ENCODE measurements at regions not wholly inside any gene's neighbourhood (a gene's known extent, or its start where the extent isn't known, plus 50 kb on each side); places are given as distances from the start of the nearest gene placed in this dataset.

DNA sequence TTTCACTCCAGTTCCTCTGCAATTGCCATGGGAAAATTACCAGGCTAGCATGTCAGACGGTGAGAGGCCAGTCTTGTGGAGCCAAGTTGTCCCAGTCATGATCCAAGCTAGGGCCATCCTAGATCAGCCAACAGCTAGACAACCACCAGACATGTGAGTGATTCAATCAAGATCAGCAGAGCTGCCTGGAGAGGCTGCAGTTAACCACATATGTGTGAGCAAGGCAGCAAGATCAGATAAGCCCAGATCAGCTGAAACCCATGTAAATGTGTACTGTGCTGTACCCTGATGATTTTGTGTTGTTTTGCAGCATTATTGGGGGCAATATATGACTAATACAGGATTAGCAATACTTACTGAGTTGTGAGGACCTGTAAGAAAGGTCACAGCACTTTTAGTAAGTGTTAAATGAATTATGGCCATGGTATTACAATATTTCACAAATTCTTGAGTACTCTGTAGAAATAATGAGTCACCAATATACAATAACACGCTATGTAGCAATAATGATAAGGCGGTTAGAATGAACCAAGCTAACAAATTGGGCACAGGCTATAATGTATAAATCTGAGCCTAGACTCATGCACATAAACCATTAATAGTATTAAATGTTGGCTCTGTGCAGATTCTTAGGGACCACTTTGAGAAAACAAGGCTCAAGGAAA, 91.4 kb downstream of the SUDS3 start:
- DNase-seq (ENCODE audit: low read depth), result no peak

DNA sequence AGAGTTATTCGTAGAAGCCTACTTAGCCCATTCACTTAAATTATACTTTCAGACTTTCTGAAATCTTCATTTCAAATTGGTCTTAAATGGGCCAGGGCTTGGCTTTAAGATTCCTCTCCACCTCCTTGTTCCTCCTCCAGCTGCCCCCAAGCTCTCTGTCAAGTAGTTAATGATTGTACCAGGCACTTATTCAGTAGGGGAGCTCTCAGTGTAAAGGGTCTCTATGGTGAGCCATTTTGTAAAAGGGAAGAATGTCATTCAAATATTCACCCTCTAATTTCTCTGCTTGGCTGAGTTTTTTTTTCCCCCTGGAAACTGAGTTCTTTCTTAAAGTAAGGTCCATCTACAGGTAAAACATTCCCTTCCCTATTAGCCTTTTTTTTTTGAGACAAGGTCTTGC, 96.6 kb downstream of the SUDS3 start:
- DNase-seq (ENCODE audit: low read depth), result no peak

DNA sequence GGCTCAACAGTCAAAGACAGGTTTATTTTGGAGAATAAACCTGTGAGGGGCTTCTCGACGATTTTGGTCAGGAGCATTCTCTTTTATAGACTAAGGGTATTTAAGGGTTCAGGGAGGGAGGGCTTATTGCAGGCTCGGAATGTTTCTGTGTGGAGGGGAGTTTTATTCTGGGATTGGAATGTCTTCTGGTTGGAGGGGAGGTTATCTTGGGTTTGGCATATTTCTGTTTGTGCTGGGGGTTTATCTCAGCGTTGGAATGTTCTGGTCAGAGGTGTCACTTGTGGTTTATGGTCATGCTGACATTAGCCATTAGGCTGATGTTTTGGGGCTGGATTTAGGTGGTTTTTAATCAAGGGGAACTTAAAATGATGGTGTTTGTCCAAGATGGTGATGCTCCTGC, 103.9 kb downstream of the SUDS3 start:
- no peak for DNase-seq (ENCODE audit: low read depth)

DNA sequence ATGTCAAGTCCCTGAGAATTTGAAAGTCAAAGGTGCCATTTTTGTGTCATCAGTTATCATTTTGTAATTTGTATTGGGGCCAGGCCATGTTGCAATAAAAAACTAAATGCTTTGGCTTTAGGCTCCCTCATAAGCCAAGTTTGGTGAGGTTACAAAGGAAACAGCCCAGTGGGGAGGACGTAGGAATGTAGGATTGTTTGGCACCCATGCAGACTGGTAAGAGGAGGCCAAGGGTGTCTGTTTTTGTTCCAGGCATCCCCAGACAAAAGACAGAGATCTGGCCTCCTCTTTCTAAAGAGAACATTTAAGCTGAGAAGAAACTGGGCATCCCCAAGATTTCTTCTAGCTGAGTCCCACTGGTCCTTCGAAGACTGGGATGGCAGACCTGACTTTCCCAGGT, 111.7 kb downstream of the SUDS3 start:
- DNase-seq (ENCODE audit: low read depth), result no peak

DNA sequence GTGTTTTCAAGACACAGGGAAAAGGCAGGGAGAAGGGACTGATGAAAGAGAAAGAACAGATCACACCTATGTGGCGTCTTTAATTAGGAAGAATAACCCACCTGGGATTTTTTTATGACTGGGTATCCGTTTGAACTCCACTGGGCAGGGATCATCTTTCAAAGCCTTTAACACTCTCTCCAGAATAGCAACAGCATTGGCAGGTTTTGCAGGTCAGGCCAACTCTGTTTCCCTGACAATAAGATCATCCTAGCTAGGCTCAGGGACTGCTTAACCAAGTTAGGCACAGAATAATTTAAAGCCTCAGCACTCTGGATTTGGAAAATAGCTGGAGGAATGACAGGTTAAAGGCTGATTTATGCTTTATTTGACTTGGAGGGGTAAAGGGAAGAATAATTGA, 117.6 kb downstream of the SUDS3 start:
- DNase-seq (ENCODE audit: low read depth), result no peak

DNA sequence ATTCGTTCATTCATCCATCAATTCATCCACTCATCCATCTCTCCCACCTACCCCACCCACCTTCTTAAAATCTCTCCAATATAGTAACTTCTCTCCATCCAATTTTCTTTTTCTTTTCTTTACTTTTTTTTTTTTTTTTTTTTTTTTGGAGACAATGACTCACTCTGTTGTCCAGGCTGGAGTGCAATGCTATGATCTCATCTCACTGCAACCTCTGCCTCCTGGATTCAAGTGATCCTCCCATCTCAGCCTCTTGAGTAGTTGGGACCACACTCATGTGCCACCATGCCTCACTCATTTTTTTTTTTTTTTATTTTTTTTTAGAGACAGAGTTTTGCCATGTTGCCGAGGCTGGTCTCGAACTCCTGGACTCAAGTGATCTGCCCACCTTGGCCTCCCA, 118.4 kb downstream of the SUDS3 start:
- no peak for DNase-seq (ENCODE audit: low read depth)

DNA sequence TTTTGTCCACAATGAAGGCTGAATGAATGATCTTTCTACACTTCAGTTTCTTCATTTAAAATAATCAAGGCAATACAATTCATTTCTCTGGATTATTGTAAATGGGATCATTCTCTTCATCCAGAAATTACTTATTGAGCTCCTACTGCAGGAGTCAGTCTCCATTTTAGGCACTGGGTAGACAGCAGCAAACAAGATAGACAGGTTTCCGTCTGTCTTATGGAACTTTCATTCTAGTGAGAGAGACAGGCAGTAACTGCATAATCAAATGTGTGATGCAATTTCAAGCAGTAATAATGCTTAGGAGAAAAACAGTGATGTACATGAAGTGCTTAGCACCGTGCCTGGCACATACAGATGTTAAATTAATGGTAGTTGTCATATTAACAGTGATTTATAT, 118.9 kb downstream of the SUDS3 start:
- no peak for DNase-seq (ENCODE audit: low read depth)

DNA sequence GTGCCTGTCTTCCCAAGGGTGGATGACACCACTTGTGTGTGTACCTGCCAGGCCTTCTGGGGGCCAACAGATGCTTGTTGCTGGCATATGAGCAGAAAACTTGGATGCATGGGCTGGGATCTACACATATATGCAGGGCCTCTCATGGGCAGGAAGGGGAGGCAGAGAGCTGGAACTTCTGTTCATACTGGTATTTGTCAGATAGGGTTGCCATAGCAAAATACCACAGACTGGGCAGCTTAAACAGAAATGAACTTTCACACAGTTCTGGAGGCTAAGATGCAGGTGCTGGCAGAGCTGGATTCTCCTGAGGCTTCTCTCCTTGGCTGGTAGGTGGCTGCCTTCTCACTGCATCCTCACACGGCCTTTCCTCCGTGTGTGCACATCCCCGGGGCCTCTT, 121.8 kb downstream of the SUDS3 start:
- no peak for DNase-seq (ENCODE audit: low read depth)

DNA sequence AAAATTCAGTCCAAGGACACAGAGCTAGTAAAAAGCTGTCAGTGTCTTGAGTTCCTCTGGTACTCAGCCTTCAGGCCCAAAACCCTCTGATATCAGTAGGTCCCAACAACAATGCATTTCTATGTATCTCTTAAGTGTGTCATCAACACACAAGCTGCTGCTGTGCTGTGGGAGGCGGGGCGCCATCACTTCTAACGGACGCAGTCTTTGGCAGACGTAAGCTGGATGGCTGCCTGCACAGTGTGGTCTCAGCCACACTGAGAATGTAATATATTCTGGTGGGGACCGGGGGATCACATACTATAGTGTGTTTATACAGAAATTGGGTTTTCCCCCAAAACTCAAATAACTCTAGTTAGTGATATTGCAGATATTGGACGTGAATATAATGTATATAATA, 123.9 kb downstream of the SUDS3 start:
- DNase-seq (ENCODE audit: low read depth), result no peak

DNA sequence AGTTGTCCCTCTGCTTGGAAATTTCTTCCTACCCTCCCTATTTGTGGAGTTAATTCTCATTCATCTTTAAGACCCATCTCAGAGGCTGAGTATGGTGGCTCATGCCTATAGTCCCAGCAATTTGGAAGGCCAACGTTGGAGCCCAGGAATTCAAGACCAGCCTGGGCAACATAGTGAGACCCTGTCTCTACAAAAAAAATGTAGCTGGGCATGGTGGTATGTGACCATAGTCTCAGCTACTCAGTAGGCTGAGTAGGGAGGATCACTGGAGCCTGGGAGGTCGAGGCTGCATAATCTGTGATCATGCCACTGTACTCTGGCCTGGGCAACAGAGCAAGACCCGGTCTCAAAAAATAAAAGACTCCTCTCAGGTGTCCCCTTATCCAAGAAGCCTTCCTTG, 125.1 kb downstream of the SUDS3 start:
- DNase-seq (ENCODE audit: low read depth), result no peak

DNA sequence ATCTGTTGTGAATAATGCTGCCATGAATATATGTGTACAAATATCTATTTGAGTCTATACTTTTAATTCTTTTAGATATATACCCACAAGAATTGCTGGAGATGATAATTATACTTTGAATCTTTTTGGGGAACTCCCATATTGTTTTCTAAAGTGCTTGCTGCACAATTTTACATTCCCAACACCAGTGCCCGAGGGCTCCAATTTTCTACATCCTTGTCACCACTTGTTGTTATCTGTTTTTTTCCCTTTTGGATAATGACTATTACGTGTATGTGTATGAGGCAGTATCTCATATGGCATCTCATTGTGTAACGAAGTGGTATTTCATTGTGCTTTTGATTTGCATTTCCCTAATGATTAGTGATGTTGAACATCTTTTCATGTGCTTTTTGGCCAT, 127.1 kb downstream of the SUDS3 start:
- DNase-seq (ENCODE audit: low read depth), result no peak

DNA sequence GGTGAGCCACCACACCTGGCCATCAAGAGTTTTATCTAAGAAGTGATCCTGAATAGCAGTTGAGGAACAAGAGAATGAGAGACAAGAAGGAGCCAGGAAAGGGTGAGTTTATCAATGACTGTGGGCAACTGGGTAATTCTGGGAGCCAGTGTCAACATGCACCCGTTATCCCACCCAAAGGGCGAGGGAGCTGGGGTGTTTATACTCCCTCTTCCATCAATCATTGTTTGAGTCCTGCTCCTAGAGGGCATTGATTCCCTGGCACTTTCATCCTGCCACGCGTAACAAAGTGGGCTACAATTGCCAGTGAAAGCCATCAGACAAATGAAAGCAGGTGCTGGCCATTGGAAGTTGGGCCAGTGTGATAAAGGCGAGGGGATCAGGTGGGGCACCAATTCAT, 136.3 kb downstream of the SUDS3 start:
- no peak for DNase-seq (ENCODE audit: low read depth)

DNA sequence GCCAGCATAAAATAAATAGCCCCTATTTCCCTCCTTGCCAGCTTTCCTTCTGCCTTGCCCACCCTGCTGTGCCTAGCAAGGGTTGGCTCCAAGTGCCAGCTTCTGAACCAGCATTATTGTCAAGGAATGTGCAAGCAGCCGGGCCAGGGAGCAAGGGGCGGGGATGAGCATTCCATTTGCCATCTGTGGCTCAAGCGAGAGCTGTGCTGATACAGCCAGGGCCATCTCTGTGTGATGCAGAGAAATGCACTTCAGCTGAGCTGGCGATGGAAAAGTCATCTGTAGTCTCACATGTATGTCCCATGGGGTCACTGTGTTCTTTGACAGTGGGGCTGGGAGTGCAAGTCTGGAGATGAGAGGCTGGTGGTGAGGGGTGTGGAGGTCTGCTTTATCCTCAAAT, 137.3 kb downstream of the SUDS3 start:
- no peak for DNase-seq (ENCODE audit: low read depth)

DNA sequence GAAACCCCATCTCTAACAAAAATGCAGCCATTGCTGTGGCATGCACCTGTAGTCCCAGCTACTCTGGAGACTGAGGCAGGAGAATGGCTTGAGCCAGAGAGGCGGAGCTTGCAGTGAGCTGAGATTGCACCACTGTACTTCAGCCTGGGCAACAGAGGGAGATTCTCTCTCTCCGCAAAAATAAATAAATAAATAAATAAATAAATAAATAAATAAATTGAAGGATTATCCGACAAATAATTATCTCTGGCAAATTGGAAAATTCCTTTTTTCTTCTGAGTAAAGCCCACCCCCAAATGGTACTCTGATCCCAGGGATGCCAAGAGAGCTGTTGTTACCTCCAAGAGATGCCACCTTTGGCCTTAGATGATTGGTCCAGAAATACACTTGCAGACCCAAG, 137.9 kb downstream of the SUDS3 start:
- no peak for DNase-seq (ENCODE audit: low read depth)

DNA sequence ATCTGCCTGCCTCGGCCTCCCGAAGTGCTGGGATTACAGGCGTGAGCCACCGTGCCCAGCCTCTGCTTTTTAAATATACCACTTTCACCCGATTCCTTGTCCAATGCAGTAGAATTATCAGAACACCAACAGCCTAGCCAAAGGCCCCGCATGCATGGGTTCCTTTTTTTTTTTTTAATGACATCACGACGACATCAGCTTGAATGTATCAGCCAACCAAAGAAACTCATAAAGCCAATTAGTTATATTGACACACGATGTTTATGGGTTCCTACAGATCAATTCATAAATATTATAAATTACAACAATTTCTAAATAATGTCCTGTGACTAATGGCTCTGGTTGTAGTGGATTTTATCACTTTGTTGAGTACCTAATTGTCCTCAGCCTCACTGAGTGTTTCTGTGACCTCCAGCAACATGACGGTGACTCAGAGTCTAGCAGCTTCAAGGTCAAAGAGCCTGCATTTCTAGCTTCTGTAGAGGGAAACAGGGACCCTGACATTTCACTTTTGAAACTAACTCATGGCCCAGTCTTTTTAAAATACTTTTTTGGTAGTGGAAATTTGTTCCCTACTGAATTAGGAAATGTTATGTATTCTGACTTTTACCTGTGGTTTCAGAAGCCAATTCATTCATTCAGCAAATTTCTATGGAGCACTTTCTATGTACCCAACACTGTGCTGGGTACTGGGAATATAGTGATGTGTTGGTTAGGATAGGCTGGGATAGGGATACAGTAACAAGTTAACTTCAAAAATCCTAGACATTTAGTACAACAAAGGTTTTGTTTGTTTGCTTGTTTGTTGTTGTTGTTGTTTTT, 144.1 kb downstream of the SUDS3 start:
- DNase-seq (ENCODE audit: low read depth), result no peak

DNA sequence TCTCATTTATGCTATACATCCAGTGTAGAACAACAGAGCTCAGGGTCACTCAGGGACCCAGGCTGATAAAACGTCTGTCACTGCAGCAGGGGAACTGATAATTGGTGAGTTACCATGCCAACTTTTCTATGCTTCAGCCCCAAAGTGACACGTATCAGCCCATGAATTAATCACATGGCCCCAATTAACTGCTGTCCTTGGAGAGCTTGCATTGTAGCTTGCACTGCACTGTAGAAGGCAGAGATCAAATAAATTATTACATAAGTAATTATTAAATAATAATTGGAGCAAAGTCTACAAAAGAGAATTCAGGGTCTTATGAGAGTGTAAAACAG, 144.6 kb downstream of the SUDS3 start:
- no peak for DNase-seq (ENCODE audit: low read depth)

DNA sequence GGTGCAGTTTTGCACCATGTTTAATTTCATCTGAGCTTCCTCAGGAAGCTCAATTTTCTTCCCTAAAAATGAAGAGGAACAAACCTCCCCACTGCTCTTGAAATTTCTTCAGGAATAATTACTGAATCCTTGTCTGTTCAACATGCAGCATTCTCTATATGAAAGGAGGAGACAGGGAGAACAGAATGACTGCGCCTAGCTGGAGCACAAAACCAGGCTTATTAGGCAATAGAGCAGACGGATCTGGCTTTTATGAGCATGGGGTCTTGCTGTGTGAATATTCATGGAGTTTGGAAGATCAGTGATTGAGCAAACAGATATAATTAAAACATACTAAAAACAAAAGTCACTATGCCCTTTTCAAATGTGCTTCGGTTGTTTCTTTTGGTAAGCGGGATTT, 148.1 kb downstream of the SUDS3 start:
- DNase-seq (ENCODE audit: low read depth), result no peak

DNA sequence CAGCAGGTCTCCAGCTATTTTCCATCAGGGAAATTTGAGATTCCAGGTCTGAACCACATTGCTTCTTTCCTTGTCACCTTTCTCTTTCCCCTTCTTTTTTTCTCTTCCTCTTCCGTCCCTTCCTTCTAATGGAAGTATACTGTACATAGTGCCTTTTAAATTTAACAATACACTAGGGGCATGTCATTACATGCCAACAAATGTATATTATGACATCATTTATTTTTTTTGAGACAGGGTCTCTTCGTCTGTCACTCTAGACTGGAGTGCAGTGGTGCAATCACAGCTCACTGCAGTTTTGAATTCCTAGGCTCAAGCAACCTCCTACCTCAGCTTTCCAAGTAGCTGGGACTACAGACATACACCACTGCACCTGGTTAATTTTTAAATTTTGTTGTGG, 148.9 kb downstream of the SUDS3 start:
- DNase-seq (ENCODE audit: low read depth), result no peak

DNA sequence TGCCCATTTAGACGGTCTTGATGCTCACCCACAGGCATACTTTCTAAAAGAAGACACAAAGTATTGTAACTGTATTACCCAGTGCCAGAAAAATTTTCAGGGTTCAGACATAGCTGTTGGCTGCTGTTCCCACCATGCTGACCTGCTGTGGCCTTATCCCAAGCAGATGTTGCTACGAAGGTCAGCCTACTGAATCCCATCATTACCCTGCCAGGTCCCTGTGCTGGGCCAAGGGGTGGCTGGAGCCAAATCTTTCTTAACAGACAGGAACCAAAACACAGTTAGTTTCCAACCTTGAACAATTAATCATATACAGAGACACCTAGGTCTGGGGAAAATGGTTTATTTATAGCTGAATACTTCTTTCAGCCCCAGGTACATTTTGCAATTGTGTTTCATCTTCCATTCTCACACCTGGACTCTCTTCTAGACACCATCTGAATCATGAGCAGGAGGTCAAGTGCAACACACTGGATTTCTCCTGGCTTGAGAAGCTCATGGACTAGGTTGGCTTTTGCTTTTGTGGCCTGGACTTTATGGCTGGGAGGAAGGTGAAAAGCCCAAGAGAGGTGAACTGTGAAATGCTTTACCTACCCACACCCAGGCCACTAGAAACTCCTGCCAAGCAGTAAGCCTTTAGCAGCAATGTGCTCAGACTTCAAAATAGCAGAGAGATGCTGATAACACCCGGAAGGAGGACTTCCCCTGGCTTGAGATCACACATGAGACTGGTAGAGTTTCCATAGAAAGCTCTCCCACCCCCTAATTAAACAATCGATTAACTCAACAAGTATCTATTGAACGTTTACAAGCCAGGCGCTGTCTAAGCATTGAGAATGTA, 150.1 kb downstream of the SUDS3 start:
- DNase-seq (ENCODE audit: low read depth), result no peak

DNA sequence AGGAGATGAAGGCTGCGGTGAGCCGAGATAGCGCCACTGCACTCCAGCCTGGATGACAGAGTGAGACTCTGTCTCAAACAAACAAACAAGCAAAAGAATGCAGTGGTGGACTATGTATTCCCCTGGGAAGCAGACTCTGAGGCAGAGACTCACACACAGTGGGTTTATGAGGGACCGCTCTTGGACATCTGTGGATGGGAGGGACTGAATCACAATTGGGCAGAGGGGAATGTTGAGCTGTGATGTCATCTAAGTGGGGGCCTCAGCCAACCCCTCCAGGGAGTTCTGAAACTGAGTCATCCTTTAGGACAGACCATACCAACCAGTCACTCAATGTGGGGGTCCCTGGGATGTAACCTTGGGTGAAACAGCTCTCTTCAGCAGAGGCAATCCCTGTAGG, 151.0 kb downstream of the SUDS3 start:
- no peak for DNase-seq (ENCODE audit: low read depth)

DNA sequence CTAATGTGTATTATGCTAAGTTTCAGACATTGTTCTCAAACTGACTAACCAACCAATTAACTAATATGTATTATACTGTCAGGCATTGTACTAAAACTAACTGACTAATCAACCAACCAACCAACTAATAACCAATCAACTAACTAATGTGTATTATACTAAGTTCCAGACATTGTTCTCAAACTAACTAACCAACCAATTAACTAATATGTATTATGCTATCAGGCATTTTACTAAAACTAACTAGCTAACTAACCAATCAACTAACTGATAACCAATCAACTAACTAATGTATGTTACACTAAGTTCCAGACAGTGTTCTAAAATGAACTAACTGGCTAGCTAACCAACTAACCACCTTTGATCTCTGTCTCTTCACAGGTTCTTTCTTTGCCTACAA, 152.3 kb downstream of the SUDS3 start:
- DNase-seq (ENCODE audit: low read depth), result no peak

DNA sequence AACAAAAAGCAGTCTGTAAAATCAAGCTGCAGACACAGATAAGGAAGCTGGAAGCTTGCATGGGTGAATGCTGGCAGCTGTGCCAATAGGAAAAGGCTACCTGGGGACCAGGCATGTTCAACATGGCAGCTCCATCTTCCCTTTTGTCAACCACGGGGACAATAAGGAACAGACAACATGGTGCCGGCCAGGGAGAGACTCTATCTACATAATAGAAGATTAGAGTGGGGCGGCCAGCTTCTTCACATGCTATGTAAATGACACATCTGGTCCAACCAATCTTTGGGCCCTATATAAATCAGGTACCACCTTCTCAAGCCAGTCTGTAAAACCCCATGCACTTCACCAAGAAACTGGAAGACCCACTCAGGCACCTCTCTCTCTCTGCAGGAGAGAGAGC, 157.6 kb downstream of the SUDS3 start:
- no peak for DNase-seq (ENCODE audit: low read depth)

DNA sequence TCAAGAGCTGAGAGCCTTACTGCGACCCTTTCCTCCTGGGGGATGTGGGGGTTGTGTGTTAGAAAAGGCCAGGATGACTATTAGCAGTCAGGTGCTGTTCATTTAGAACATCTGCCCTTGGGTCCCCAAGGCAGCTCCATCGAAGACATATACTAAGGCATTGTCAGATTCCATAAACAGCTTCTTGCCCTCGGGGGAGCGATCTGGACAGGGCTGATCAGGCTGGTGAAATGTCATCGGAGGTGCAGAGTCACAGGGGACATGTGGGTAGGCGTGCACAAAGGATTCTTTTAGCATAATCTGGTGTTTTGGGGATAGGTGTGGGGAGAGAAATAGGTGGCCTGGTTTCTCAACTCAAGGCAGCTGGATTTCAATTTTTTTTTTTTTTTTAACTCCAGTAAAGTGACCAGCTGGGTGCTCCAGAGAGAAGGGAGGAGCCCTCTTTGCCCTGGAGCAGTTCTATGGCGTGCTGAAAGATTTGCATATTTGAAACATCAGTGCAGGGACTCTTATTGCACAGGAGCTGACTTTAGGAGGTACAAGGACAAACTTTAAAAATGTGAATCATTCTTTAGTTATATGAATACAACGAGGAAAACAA, 160.1 kb downstream of the SUDS3 start:
- no peak for DNase-seq (ENCODE audit: low read depth)

Data from CMK (cell line).